H1 (cell line): ENCODE measurements at regions not wholly inside any gene's neighbourhood (a gene's known extent, or its start where the extent isn't known, plus 50 kb on each side); places are given as distances from the start of the nearest gene placed in this dataset.

Source experiments
- BRCA1 ChIP-seq: IDR thresholded peaks from 2 replicates; pipeline ENCODE4 v1.6.1; 2012; ENCODE audit warnings: low read depth, low read length, improper control_type of control experiment
- CEBPB ChIP-seq: IDR thresholded peaks from 2 replicates; pipeline ENCODE4 v1.6.1; 2012; ENCODE audit warnings: low read depth, low read length
- CHD2 ChIP-seq: IDR thresholded peaks from 2 replicates; pipeline ENCODE4 v1.6.1; 2012; ENCODE audit warnings: low read length, improper control_type of control experiment
- CTCF ChIP-seq, 3 experiments: IDR thresholded peaks; 1 replicate in 2 of 3; 2 replicates in 1 of 3; pipeline versions ENCODE4 v1.5.1 to v1.6.1; 2011; ENCODE audit warnings: low read length in 3 of 3, mild to moderate bottlenecking in 3 of 3, inconsistent platforms in 2 of 3, low read depth in 1 of 3, moderate library complexity in 1 of 3; ENCODE audit not compliant: insufficient read depth in 1 of 3; ENCODE audit errors: control extremely low read depth in 1 of 3
- USF2 ChIP-seq: IDR thresholded peaks from 2 replicates; pipeline ENCODE4 v1.6.1; 2011; ENCODE audit warnings: low read length, improper control_type of control experiment

GRCh38 chr2:16948710-16949109, 283.1 kb upstream of the CYRIA start (continued):
- TF ChIP-seq CTCF (IDR thresholded peaks at IDR 0.05; ENCODE audit: control extremely low read depth in 1 of 3, insufficient read depth in 1 of 3, low read depth in 1 of 3, low read length in 3 of 3) = no peak
- TF ChIP-seq CHD2 = no peak
- no peak for TF ChIP-seq CEBPB
- TF ChIP-seq USF2 = no peak
- TF ChIP-seq BRCA1 = no peak
